DND-41 (cell line): ENCODE measurements at regions not wholly inside any gene's neighbourhood (a gene's known extent, or its start where the extent isn't known, plus 50 kb on each side); places are given as distances from the start of the nearest gene placed in this dataset.

Source experiments
- ATAC-seq: fragments of 200-7000 bp; cut with Tn5 transposase; 3 replicates; pipeline ENCODE4 v1.9.1; 2021; ENCODE audit warnings: low read depth; ENCODE audit not compliant: insufficient read depth
- DNase-seq: peaks from one replicate; pipeline ENCODE4 v3.0.0-alpha.2; 2020
- H2AFZ ChIP-seq: 2 replicates; pipeline ENCODE4 v1.6.0; 2012; ENCODE audit warnings: low read depth, low read length
- H3K27ac ChIP-seq: 2 replicates; pipeline ENCODE4 v1.5.1; 2012; ENCODE audit warnings: low read length, inconsistent platforms
- H3K27me3 ChIP-seq: fragments of 200-600 bp; sonication (generic); 2 replicates; pipeline ENCODE4 v1.6.0; 2012; ENCODE audit warnings: low read length, mild to moderate bottlenecking, inconsistent platforms; ENCODE audit not compliant: insufficient read depth, poor library complexity
- H3K36me3 ChIP-seq: 2 replicates; pipeline ENCODE4 v1.5.1; 2012; ENCODE audit warnings: low read length, inconsistent platforms; ENCODE audit not compliant: insufficient read depth
- H3K4me1 ChIP-seq: 2 replicates; pipeline ENCODE4 v1.5.1; 2012; ENCODE audit warnings: mild to moderate bottlenecking, low read length; ENCODE audit not compliant: insufficient read depth
- H3K4me2 ChIP-seq: 2 replicates; pipeline ENCODE4 v1.6.0; 2012; ENCODE audit warnings: mild to moderate bottlenecking, moderate library complexity, low read length, inconsistent platforms; ENCODE audit not compliant: insufficient read depth
- H3K4me3 ChIP-seq, 2 experiments: fragments of 200-600 bp in 1 of 2; shearing (Covaris generic) in 1 of 2; 2 replicates each; pipeline ENCODE4 v1.5.1; 2012 to 2016; ENCODE audit warnings: inconsistent platforms in 2 of 2, low read length in 2 of 2, mild to moderate bottlenecking in 2 of 2, low read depth in 1 of 2, moderate library complexity in 1 of 2
- H3K79me2 ChIP-seq: 2 replicates; pipeline ENCODE4 v1.6.0; 2012; ENCODE audit warnings: low read length, inconsistent platforms; ENCODE audit not compliant: insufficient read depth
- H3K9ac ChIP-seq: 2 replicates; pipeline ENCODE4 v1.6.0; 2012; ENCODE audit warnings: low read depth, mild to moderate bottlenecking, inconsistent platforms, low read length, moderate library complexity
- H3K9me3 ChIP-seq: 2 replicates; pipeline ENCODE4 v1.5.1; 2012; ENCODE audit warnings: low read length, moderate library complexity, mild to moderate bottlenecking, inconsistent platforms; ENCODE audit not compliant: insufficient read depth, severe bottlenecking
- H4K20me1 ChIP-seq: 2 replicates; pipeline ENCODE4 v1.6.0; 2012; ENCODE audit warnings: low read length; ENCODE audit not compliant: insufficient read depth
- EZH2 ChIP-seq: IDR thresholded peaks from 3 replicates; pipeline ENCODE4 v1.6.1; 2012; ENCODE audit warnings: borderline replicate concordance, low read depth, mild to moderate bottlenecking, moderate library complexity, low read length, inconsistent platforms; ENCODE audit not compliant: severe bottlenecking
- TF ChIP-seq, protein P1 (sequence below): IDR thresholded peaks from 2 replicates; pipeline ENCODE4 v1.5.1; 2012; ENCODE audit warnings: borderline replicate concordance, low read length, moderate library complexity, mild to moderate bottlenecking; ENCODE audit not compliant: poor library complexity, severe bottlenecking; ENCODE audit errors: extremely low read depth

DNA sequence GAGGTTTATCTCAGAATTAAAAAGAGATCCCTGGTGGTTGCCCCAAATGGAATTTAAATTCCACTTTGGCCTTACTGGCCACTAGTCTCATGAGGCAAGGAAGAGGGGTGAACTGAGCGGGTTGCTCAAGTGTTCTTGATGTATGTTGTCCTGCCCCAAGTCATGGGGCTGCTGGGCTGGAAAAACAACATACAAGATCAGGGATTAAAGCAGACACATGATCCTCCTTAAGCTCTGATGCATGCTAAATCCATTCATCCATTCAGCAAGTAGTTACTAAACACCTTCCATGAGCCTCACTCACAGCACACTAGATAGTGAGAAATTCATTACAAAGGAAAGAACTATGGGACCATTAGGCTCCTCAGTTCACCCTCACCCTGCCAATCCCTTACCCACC is 196.3 kb downstream of the MREG start:
- no peak for TF ChIP-seq EZH2
- TF ChIP-seq, protein P1, sequence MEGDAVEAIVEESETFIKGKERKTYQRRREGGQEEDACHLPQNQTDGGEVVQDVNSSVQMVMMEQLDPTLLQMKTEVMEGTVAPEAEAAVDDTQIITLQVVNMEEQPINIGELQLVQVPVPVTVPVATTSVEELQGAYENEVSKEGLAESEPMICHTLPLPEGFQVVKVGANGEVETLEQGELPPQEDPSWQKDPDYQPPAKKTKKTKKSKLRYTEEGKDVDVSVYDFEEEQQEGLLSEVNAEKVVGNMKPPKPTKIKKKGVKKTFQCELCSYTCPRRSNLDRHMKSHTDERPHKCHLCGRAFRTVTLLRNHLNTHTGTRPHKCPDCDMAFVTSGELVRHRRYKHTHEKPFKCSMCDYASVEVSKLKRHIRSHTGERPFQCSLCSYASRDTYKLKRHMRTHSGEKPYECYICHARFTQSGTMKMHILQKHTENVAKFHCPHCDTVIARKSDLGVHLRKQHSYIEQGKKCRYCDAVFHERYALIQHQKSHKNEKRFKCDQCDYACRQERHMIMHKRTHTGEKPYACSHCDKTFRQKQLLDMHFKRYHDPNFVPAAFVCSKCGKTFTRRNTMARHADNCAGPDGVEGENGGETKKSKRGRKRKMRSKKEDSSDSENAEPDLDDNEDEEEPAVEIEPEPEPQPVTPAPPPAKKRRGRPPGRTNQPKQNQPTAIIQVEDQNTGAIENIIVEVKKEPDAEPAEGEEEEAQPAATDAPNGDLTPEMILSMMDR: no peak
- Histone ChIP-seq H3K36me3 (no peaks in the 10 kb centered on the region), H3K27me3 (no peaks in the 10 kb centered on the region), H3K4me2 (no peak overlapping the region), H3K9me3 (no peaks in the 10 kb centered on the region), H3K4me1 (no peaks in the 10 kb centered on the region), H3K4me3 (no peak overlapping the region), H4K20me1 (no peaks in the 10 kb centered on the region), H3K79me2 (no peaks in the 10 kb centered on the region), H2AFZ (no peak overlapping the region), H3K27ac (no peak overlapping the region), H3K9ac (no peak overlapping the region)
- ATAC-seq: no peak
- no peak for DNase-seq

DNA sequence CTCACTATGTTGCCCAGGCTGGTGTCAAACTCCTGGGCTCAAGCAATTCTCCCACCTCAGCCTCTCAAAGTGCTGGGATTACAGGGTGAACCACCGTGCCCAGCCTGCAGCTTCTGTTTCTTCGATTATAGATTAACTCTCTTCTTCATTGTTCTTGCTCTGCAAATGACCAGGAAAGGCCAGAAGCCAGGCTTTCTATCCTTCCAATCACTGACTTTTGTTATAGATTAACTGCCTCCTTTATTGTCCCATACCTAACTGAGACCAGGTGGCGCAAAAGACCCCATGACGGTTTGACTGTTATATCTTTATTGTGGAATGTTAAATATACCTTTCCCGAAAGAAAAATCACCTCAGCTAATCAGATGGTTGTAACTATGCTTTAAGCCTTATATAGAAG is 196.9 kb downstream of the MREG start:
- Histone ChIP-seq H3K4me3 (no peak overlapping the region), H3K79me2 (no peaks in the 10 kb centered on the region), H3K27ac (no peak overlapping the region), H3K9me3 (no peaks in the 10 kb centered on the region), H3K4me2 (no peak overlapping the region), H3K27me3 (no peaks in the 10 kb centered on the region), H3K4me1 (peaks cover 2% of the 10 kb centered on the region; the same call in 1 of the 2 replicates), H4K20me1 (no peaks in the 10 kb centered on the region), H3K36me3 (no peaks in the 10 kb centered on the region), H3K9ac (no peak overlapping the region), H2AFZ (no peak overlapping the region)
- ATAC-seq (no peak), DNase-seq (no peak)
- TF ChIP-seq, protein P1: no peak
- no peak for TF ChIP-seq EZH2

DNA sequence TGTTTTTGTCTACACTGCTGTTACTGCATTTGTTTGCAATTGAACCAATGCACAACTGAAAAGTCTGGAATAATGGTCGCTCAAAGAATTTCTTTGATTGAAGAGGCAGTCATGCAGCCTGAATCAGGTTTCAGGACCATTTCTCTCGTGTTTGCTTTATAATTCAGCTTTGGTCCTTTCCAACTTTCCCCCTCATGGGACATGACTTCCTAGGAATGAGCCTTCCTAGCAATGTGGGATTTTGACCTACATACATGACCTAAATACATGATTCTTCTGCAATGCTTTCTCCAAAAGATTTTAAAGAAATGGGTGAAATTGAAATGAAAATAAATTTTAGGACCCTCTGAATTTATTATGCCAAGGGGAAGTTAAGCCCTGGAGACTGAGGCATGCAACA is 197.4 kb downstream of the MREG start:
- Histone ChIP-seq H3K36me3 (no peaks in the 10 kb centered on the region), H3K27ac (no peak overlapping the region), H4K20me1 (no peaks in the 10 kb centered on the region), H3K9ac (no peak overlapping the region), H2AFZ (no peak overlapping the region), H3K9me3 (no peaks in the 10 kb centered on the region), H3K4me3 (no peak overlapping the region), H3K4me1 (peaks cover 7% of the 10 kb centered on the region), H3K4me2 (no peak overlapping the region), H3K27me3 (no peaks in the 10 kb centered on the region), H3K79me2 (no peaks in the 10 kb centered on the region)
- ATAC-seq (no peak), DNase-seq (no peak)
- TF ChIP-seq, protein P1: no peak
- TF ChIP-seq EZH2: no peak

DNA sequence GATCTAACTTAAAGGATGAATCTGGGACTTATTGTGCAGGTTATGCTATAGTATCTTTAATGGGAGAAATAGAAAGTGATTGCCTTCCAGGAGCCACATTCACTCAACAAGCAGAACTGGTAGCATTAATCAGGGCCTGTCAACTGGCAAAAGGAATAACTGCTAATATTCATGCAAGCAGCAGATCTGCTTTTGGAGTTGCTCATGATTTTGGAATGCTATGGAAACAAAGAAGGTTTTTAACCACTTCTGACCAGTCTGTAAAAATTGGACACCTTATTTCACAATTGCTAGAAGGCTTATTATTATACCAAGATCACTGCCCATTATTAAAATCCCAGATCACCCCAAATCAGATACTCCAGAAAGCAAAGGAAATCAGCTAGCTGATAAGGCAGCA is 200.4 kb downstream of the MREG start:
- no peak overlapping the region for H3K4me3 ChIP-seq
- no peak overlapping the region for H3K4me2 ChIP-seq
- H3K27me3 ChIP-seq: no peaks in the 10 kb centered on the region
- H3K36me3 ChIP-seq: no peaks in the 10 kb centered on the region
- H3K9me3 ChIP-seq: no peaks in the 10 kb centered on the region
- no peaks in the 10 kb centered on the region for H3K79me2 ChIP-seq
- H3K27ac ChIP-seq: no peak overlapping the region
- no peak for ATAC-seq
- peaks cover 8% of the 10 kb centered on the region for H3K4me1 ChIP-seq
- H4K20me1 ChIP-seq: no peaks in the 10 kb centered on the region
- TF ChIP-seq, protein P1: no peak
- no peak for TF ChIP-seq EZH2
- no peak overlapping the region for H2AFZ ChIP-seq
- no peak overlapping the region for H3K9ac ChIP-seq
- no peak for DNase-seq
